HL-60 (cell line): ENCODE measurements at regions not wholly inside any gene's neighbourhood (a gene's known extent, or its start where the extent isn't known, plus 50 kb on each side); places are given as distances from the start of the nearest gene placed in this dataset.
"Not testable (repeated sequence)": the region's sequence is repeated elsewhere in the genome, so short reads cannot be mapped to it uniquely, and the experiment has no call there.

Experiments
- GABPA ChIP-seq: IDR thresholded peaks from 2 replicates; pipeline ENCODE4 v1.6.1; 2012; ENCODE audit warnings: low read depth
- POLR2AphosphoS5 ChIP-seq: IDR thresholded peaks from 2 replicates; pipeline ENCODE4 v1.6.1; 2012; ENCODE audit warnings: low read depth
- SPI1 ChIP-seq: IDR thresholded peaks from 2 replicates; pipeline ENCODE4 v1.6.1; 2012; ENCODE audit warnings: low read depth, mild to moderate bottlenecking, borderline replicate concordance
- TF ChIP-seq, protein P1 (sequence below): IDR thresholded peaks from one replicate; pipeline ENCODE4 v1.5.1; 2011; ENCODE audit warnings: low read length, control low read depth, inconsistent platforms; ENCODE audit not compliant: insufficient read depth
- TF ChIP-seq, protein P2 (sequence below): IDR thresholded peaks from 2 replicates; pipeline ENCODE4 v1.6.1; 2012; ENCODE audit warnings: low read depth; ENCODE audit not compliant: insufficient replicate concordance

DNA sequence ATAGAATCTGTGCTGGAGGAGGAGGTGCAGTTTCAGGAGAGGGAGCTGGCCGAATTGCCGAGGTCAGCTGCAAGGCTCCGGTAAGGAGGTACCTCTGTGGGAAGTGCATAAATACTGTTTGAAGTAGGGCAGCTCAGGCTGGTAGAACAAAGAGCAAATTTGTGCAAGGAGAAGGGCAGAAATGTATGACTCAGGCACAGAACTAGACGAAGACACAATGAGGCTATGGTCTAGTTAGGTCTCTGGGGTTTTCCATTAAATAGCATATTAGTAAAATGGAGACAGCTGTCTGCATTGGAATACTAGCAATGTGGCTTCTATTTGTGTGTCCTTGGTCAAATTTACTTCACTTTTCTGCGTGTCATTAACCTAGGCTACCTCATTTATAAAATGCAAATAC, 74.5 kb downstream of the PPIAL4C start:
- TF ChIP-seq, protein P1, sequence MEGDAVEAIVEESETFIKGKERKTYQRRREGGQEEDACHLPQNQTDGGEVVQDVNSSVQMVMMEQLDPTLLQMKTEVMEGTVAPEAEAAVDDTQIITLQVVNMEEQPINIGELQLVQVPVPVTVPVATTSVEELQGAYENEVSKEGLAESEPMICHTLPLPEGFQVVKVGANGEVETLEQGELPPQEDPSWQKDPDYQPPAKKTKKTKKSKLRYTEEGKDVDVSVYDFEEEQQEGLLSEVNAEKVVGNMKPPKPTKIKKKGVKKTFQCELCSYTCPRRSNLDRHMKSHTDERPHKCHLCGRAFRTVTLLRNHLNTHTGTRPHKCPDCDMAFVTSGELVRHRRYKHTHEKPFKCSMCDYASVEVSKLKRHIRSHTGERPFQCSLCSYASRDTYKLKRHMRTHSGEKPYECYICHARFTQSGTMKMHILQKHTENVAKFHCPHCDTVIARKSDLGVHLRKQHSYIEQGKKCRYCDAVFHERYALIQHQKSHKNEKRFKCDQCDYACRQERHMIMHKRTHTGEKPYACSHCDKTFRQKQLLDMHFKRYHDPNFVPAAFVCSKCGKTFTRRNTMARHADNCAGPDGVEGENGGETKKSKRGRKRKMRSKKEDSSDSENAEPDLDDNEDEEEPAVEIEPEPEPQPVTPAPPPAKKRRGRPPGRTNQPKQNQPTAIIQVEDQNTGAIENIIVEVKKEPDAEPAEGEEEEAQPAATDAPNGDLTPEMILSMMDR: not testable (repeated sequence)
- TF ChIP-seq, protein P2, sequence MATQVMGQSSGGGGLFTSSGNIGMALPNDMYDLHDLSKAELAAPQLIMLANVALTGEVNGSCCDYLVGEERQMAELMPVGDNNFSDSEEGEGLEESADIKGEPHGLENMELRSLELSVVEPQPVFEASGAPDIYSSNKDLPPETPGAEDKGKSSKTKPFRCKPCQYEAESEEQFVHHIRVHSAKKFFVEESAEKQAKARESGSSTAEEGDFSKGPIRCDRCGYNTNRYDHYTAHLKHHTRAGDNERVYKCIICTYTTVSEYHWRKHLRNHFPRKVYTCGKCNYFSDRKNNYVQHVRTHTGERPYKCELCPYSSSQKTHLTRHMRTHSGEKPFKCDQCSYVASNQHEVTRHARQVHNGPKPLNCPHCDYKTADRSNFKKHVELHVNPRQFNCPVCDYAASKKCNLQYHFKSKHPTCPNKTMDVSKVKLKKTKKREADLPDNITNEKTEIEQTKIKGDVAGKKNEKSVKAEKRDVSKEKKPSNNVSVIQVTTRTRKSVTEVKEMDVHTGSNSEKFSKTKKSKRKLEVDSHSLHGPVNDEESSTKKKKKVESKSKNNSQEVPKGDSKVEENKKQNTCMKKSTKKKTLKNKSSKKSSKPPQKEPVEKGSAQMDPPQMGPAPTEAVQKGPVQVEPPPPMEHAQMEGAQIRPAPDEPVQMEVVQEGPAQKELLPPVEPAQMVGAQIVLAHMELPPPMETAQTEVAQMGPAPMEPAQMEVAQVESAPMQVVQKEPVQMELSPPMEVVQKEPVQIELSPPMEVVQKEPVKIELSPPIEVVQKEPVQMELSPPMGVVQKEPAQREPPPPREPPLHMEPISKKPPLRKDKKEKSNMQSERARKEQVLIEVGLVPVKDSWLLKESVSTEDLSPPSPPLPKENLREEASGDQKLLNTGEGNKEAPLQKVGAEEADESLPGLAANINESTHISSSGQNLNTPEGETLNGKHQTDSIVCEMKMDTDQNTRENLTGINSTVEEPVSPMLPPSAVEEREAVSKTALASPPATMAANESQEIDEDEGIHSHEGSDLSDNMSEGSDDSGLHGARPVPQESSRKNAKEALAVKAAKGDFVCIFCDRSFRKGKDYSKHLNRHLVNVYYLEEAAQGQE: not testable (repeated sequence)
- not testable (repeated sequence) for TF ChIP-seq POLR2AphosphoS5, GABPA, SPI1
